ENCODE measurements at regions not wholly inside any gene's neighbourhood (a gene's known extent, or its start where the extent isn't known, plus 50 kb on each side); places are given as distances from the start of the nearest gene placed in this dataset.

DNA sequence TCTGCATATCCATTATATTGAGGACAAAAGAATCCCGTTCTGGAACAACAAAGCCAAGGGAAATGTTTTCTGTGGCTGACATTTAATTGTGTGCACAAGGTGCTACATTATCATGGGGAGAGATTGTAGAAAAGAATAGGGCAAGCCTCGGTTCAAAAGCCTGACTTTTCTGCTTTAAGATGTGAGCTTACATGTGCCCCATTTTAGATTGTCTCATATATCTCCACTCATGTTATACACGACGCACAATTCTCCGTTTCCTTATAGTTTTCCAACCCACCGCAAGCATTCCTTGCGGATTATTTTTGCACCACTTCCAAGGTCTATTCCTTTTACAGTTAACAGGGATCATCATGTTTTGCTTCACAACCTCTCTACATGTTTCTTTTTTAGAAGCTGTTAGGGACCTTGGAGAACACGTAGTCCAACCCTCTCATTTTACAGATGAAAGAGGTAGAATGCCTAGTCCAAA is 99.6 kb upstream of the MAML3 start:
- TF ChIP-seq GATA3 (IDR thresholded peaks at IDR 0.05; ENCODE audit: low read depth, low read length) (no peak), GATA2 (IDR thresholded peaks at IDR 0.05; ENCODE audit: low read depth, low read length) (no peak)

Data from SH-SY5Y (cell line).